ENCODE measurements at regions not wholly inside any gene's neighbourhood (a gene's known extent, or its start where the extent isn't known, plus 50 kb on each side); places are given as distances from the start of the nearest gene placed in this dataset.
"Not testable (repeated sequence)": the region's sequence is repeated elsewhere in the genome, so short reads cannot be mapped to it uniquely, and the experiment has no call there.

DNA sequence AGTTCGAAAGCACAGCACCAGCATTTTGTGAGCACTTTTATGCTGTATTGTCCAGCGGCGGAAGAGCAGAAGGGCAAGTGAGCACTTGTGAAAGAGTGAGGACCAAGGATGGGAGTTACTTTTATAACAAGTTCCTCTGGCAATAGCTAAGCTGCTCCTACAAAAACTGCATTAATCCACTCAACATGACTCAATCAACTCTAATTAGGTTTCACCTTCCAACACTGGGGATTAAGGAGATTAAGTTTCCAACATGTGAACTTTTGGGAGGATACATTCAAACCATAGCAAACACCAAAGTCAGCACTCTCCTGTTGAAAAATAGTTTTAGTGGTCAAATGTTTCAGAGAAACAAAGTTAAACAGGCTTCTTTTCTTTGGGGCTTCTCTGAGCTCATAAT lies 844.5 kb downstream of the REEP3 start:
- DNase-seq: no peak

DNA sequence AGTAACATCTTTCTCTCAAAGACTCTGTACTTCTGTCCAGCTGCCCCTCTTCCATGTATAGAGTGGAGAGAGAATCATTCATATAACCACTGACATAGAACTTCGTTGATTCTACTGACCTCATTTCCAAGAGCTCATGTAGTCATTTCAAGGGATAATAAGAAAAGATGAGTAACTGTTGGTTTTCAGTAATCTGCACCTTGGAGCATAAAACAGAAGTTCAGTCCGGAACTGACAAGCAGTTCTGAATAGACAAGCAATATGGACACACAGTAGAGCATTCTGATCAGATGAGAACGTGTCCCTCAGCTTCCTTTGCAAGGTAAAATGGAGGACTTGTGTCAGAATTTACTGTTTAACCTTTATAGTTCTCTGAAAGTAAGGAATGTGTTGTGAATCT lies 847.1 kb downstream of the REEP3 start:
- DNase-seq: no peak

DNA sequence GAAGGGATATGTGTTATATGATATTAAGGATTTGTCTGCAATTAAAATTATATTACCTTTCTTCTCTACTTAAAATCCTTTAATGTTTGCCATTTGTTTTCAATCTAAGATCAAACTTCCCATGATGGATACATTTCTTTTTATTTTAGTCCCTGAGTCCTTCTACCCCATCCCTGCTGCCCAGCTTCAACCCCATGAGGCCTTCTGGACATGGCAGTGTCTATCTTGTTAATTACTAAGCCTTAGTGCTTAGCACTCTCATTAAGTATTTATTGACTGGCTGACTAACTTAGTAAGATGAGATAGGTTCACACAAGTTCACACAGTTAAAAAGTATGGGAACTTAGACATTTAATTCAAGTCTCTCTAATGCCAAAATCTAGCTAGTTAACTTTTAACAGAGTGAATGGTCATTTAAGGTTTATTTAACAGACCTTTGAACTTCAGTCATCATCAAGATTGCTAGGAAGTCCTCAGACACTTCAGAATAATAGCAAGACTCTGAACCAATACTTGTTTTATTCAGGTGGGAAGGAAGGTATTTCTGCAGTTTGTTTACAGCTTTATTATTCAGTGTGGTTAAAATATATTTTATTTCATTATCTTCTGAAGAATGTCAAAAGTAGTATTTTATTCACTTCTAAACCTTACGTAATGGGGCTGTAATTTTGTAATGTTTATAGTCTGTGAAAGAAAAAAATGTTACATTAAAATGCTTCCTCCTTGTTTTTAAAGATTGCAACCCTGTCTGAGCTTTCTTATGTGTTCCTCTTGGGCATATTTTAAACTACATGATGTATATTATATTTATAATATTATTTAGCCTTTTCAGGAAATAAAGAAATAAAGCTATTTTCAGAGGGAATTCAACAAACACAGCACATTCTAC lies 848.9 kb downstream of the REEP3 start:
- DNase-seq: no peak

DNA sequence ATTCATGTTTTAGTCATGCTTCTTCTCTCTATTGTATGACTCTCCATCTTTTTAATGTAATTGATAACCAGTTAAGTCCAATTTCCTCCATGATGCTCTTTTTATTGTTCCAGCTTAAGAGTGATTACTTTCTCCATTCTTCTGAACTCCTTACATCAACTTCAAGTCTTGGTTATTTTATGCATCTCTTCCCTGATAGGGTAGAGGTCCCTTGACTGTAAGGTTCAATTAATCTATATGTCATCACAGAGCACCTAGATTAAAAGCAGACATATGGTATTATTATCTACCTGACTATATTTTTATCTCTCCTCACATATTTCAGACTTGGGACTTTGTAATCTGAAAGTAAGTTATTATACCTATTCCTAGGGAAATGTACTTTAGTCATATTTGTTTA lies 853.1 kb downstream of the REEP3 start:
- DNase-seq: no peak

DNA sequence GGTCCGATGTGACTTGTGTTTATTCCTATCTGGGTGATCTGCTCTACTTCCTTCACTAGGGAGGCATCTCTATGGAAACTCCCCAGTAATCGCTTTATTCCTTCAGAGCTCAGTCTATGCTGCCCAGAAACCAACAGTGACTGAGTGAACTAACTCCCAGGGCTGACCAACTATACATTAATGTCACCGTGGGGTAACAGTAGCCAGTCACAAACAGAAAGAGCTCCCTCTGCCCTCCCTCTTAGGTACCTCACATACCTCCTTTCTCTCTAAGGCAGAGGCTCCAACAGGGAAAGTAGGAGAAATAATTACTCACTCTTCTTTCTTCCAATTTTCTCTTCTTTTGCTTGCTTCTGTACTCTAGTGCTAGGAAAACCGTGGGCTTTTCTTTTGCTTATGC lies 855.0 kb downstream of the REEP3 start:
- no peak for DNase-seq

DNA sequence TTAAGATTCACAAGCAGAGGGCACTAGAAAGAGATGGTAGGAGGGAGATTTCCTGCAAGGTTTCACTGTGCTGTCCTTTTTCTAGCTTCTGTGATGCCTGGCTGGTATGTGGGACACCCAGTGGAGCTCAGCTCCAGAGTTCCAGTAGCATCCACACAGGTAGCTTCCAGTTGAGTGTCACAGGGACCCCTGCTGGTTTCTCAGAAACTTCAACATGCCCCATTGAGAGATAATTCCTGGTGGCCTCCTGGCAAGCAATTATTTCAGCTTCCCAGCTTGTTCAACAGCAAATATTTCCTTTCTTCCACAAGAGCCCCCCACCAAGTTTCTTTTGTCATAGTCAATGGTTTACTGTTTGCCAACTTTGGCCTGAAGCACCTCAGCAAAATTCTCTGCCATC lies 858.7 kb downstream of the REEP3 start:
- DNase-seq: no peak

DNA sequence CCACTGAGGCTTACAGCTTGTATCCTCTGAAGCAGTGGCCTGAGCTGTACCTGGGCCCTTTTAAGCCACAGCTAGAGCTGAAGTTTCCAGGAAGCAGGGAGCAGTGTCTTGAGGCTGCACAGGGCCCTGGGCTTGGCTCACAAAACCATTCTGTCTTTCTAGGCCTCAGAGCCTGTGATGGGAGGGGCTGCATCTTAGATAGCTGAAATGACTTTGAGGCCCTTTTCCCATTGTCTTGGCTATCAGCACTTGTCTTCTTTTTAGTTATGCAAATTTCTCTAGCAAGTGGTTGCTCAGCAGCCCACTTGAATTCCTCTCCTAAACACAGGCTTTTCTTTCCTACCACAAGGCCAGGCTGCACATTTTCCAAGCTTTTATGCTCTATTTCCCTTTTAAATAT lies 864.2 kb downstream of the REEP3 start:
- no peak for DNase-seq

DNA sequence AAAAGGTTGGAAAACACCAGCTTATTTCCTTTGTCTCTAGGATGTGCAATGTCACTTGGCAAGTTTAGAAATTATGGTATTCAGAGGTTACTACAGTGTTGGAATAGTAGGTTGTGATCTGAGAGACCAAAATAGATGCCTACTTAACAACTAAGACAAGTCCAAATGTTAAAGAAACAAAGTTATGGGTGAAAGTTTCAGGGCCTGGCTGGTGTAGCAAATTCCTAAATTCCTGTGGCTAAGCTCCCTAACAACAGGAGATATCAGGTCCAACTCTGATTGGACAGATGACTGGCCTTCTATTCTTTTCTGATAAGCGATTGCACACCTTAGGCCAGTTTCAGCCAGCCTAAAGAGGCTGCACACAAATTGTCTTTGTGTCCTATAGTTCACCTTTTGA lies 873.5 kb downstream of the REEP3 start:
- no peak for DNase-seq

DNA sequence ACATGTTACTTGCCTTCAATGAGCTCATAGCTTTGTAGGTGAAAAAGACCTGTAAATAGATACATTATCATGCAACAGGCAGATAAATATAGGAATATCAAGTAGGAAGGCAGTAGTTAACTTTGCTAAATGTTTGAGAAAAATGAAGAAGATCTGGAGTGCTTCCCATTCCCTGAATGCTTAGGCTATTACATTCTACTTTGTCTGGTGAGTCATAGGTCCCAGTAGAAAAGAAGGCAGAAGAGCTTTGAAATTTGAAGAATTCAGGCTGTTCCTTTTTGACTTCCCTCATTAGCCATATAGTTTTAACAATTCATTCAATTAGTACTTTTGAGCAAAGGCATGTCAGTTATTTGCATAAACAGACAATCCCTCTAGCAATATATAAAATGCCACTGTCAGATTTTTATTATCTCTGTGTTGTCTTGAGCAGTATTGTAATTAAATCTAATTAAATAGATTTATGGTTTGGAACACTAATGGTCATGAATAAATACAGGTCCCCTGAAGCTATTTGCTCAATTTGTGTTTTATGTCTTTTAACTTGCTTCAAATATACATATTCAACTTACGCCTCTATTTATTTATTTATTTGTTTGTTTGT lies 875.0 kb downstream of the REEP3 start:
- no peak for DNase-seq

DNA sequence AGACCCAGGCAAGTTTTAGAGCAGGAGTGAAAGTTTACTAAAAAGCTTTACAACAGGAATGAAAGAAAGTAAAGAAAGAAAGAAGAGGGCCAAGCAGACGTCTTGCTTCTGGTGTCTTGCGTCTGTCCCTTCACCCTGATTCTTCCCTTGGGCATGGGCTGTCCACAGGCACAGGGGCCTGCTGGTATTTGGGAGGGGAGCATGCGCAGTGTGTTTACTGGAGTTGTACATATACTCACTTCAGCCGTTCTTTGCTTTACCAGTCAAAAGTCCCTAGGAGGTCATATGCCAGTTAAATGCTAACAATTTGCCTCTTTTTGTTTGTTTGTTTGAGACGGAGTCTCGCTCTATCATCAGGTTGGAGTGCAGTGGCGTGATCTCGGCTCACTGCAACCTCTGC lies 875.9 kb downstream of the REEP3 start:
- no peak for DNase-seq

DNA sequence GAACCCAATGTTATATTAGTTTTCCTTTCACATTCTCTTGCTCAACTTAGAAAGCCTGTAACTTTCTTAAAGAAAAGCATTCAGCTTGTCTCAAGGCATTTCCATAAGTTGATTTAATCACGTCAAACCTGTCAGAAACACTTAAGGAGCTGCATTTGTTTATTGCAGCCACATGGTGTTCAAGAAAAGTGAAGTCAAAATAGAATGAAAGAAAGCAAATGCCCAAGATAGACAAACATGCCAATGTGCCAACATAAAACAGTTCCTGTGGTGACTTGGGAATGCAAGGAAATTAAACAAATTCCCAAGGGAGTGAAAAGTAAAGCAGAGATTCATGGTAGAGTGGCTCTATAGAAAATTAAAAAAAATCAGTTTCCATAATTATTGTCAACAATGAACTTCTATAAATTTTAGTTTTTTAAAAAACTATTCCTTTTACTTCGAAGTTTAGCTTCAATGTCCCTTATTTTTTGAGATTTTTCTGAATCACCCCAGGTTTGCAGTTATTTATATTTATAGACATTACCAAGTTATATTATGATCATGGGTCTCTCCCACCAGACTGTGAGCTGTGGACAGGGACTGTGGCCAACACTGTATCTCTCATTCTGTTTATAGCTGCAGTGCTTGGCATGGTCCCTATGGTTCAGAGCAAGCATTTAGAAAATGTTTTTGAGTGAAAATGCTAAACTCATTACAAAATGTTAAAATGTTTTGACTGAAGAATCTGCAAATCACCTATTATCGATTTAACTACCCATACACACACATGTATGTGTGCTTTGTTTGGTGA lies 887.4 kb downstream of the REEP3 start:
- DNase-seq: no peak

DNA sequence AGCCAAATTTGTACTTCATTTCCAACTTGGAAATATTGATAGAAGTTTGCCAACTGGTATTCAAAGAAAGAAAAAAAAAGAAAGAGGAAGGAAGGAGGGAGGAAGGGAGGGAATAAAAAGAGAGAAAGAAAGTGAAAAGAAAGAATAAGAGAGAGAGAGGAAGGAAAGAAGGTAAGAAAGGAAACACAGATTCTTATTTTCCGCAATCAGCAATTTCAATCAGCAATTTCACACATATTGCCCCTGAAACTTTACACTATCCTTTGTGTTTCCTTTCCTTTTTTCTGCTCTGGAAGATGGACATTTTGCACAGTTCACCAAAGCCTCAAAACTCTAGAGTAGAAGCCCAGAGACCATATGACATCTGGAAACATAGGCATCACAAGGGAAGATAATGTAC lies 888.1 kb downstream of the REEP3 start:
- DNase-seq: no peak

DNA sequence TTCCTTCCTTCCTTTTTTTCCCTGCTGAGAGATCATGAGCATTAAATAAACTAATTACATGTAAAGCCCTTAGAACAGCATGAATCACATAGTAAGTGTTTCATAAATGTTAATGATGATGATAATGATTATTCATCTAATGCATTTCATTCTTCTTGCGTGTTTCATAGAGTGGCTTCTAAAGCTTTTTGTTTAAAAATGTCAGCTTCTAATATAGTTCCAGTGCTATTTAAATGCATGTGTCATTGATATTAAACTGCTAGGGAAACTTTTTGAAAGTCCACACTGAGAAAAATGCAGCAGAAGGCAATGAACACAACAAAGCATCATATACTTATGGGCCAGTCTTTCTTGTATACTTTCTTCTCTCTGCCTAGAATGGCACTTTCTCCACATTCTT lies 894.8 kb downstream of the REEP3 start:
- DNase-seq: no peak

DNA sequence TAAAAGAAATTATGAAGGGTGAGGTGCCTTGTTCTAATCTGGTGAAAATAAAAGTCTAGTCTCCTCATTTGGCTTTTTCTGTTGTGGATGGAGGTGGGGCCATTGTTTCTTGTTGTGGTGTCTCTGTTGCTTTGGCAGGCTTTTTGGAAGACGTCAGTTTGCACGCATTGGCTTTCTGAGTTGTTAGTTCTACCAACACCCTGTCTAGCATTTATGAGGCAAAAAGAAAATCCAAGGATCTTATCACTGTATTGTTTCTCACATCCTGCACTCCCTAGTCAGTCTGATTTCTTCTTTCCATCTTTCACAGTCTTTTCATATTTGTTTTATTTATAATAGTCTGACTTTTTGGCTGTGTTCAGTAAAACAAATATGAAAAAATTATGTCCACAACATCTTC lies 898.3 kb downstream of the REEP3 start:
- no peak for DNase-seq

DNA sequence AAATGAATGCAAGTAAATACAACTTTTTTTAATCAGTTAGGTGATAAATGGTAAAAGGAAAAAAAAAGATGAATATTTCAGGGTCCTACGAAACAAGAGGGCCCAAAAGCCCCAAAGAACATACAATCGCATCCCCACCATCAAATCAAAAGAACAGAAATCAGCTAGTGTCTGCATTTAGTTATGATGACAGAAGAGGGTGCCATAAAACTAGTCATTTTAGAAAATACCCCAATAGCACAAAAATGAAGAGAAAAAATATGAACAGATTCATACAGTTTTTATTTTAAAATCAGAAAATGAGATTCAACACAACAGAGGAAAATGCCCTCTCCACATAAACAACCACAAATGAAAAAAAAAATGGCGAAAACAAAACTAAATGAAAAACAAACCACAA lies 905.5 kb downstream of the REEP3 start:
- no peak for DNase-seq

DNA sequence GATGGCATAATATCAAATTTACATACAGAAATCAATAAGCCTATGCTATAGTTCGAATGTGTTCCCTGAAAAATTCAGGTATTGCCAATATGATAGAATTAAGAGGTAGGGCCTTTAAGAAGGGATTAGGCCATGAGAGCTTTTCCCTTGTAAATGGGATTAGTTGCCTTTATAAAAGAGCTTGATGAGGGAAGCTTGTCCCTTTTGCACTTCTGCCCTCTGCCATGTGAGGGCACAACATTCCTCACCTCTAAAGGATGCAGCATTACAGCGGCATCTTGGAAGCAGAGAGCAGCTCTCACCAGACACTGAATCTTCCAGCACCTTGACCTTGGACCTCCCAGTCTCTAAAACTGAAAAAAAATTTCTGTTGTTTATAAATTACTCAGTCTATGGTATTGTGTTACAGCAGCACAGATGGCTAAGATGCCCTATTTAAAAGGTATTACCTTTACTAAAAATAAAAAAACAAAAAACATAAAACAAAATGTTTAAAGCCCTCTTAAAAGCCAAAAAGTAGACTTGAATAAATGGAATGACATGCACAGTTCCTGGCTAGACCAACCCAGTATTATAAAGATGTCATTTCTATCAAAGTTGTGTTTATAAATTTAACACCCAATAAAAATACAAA lies 909.6 kb downstream of the REEP3 start:
- DNase-seq: no peak

DNA sequence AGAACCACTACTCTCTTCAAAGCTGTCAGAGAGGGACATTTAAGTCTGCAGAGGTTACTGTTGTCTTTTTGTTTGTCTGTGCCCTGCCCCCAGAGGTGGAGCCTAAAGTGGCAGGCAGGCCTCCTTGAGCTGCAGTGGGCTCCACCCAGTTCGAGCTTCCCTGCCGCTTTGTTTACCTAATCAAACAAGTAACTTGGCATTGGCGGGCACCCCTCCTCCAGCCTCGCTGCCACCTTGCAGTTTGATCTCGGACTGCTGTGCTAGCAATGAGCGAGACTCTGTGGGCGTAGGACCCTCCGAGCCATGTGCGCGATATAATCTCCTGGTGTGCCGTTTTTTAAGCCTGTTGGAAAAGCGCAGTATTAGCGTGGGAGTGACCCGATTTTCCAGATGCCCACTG lies 920.7 kb downstream of the REEP3 start:
- DNase-seq: not testable (repeated sequence)

DNA sequence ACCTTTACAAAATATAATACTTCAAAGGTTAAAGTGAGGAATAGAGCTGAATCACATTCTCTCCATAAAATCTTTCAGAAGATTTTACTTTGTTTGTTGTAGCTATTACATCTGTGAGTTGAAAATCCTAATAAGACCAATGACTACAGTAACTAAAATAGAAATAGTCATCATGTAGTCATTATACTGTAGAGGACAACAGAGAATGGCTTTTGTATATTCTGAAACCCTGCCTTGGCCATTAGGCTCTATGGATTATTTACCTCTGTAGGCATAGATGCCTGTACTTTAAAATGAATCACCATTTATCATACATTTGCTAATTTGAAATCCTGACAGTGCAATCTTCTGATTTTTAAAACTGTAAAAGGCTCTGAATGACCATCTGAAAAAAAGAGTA lies 923.0 kb downstream of the REEP3 start:
- DNase-seq: no peak

DNA sequence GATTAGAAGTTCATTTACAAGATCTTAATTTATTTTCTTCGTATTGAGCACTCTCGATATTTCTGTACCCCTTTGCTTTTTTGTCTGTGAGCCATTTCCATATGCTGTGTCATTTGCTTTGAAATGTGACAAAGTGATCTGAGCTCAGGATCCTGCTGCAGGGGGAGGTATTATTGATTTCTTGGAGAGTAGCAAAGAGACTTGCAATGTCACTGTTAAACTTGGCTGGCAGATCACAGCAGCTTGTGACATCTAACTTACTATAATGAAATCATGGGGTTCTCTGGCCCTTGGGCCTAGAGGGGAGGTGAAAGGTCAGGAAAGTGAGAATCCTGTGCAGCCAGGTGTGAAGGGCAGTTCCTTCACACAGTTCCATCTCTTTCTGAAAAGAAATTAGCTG lies 923.4 kb downstream of the REEP3 start:
- no peak for DNase-seq

DNA sequence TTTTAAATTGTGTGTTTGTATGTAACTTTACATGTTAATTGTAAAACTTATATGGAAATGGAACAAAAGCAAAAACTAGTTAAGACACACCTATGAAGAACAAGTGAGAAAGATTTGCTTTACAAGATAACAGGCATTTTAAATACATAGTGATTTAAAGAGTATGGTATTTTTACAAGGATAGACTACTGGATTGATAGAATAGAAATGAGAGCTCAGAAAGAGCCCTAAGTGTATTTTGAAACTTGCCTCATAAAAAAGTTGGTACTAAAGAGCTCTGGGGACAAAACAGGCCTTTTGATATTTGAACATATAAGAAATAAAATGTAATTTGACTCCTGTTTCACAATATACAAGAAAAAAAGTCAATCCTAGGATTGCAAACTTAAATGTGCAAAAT lies 928.4 kb downstream of the REEP3 start:
- DNase-seq: no peak

DNA sequence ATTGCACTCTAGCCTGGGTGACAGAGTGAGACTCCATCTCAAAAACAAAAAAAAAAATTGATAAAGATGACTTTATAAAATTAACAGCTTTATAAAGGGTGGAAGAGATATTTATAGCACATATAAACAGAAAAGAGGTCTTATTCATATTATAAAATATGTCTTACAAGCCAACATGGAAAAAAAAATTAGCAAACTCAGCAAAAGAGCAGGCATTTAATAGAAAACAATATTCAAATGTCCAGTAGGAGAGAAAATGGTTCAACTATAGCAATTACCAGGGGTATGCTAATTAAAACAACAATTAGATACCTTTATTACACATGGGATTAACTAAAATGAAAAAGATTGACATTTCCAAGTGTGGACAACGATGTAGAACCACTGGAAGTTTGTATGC lies 929.1 kb downstream of the REEP3 start:
- DNase-seq: no peak

DNA sequence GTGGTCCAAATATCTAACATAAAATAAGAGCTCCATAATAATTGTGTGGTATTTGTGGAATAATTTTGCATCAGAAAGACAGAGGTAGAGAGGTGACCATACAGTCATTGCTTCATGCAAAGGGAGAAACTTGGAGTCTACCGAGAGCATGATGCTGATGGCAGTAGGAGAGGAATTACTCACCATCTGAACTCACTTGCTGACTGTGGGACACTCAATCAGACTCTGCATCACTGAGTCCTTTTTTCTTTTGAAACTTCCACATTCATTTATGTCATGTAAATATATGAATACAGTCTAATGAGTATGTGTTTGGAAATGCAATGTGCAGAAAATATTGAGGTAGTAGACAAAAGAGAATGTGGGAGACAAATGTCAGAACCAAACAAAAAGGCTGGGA lies 933.8 kb downstream of the REEP3 start:
- DNase-seq: no peak

DNA sequence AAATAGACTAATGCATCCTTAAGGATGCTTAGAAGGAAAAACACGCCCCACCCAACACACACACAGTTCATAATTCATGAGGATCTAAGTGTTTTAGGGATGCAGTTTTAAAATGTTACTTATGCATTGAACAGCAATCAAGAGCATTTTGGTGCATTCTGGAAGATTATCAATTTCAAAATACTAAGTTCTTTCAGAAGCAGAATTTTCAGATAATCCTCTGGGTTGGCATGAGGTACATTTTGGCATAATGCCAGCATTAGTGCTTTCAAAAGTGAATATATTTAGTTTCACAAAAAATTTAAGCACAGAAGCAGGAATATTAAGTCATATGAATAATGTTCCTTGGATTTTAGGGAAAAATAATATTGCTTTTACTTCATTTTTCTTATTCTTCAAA lies 937.1 kb downstream of the REEP3 start:
- DNase-seq: no peak

DNA sequence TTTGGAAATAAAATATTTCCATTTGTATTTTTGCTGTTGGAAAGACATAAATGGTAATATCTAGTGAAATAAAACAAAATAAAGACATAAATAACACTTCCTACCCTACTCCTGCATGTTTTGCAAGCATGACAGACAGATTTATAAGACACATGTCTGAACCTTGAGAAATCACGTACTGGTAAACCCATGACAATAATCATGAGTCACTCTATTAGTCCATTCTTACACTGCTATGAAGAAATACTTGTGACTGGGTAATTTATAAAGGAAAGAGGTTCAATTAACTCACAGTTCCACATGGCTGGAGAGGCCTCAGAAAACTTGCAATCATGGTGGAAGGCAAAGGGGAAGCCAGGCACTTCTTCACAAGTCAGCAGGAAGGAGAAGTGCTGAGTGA lies 942.2 kb downstream of the REEP3 start:
- DNase-seq: no peak
